Activated CD4-positive, alpha-beta memory T cell treated with anti-CD3 and anti-CD28 coated beads for 36 hours (primary cell): ENCODE measurements at regions not wholly inside any gene's neighbourhood (a gene's known extent, or its start where the extent isn't known, plus 50 kb on each side); places are given as distances from the start of the nearest gene placed in this dataset.

ENCODE experiments used
- CTCF ChIA-PET: fragments of 350-600 bp; sonication (Branson Sonifier 250); formaldehyde crosslinking; loops from one replicate; lab custom pipeline; 2021; ENCODE audit warnings: antibody characterized with exemption, inconsistent platforms; lab: Charles Lee
- POLR2A ChIA-PET: fragments of 350-600 bp; sonication (Branson Sonifier 250); formaldehyde crosslinking; loops from one replicate; lab custom pipeline; 2021; ENCODE audit warnings: antibody characterized with exemption; lab: Charles Lee
- DNase-seq: peaks from one replicate; pipeline ENCODE4 v3.0.0-alpha.2; 2020
- H3K27ac Mint-ChIP-seq: one replicate; pipeline ENCODE4 v1.8.0; 2021; ENCODE audit warnings: mixed read lengths
- H3K27me3 Mint-ChIP-seq: one replicate; pipeline ENCODE4 v1.8.0; 2021; ENCODE audit warnings: mixed read lengths
- H3K36me3 Mint-ChIP-seq: one replicate; pipeline ENCODE4 v1.8.0; 2021; ENCODE audit warnings: mixed read lengths
- H3K4me1 Mint-ChIP-seq: one replicate; pipeline ENCODE4 v1.8.0; 2021; ENCODE audit warnings: low read depth, mixed read lengths
- H3K4me3 Mint-ChIP-seq: one replicate; pipeline ENCODE4 v1.8.0; 2021; ENCODE audit warnings: mild to moderate bottlenecking, mixed read lengths
- H3K9me3 Mint-ChIP-seq: one replicate; pipeline ENCODE4 v1.8.0; 2021; ENCODE audit warnings: mixed read lengths
- intact Hi-C: fragments of 100-400 bp; cut with micrococcal nuclease; formaldehyde crosslinking; loops from one replicate; pipeline ENCODE4 v1.15.1; 2023

DNA sequence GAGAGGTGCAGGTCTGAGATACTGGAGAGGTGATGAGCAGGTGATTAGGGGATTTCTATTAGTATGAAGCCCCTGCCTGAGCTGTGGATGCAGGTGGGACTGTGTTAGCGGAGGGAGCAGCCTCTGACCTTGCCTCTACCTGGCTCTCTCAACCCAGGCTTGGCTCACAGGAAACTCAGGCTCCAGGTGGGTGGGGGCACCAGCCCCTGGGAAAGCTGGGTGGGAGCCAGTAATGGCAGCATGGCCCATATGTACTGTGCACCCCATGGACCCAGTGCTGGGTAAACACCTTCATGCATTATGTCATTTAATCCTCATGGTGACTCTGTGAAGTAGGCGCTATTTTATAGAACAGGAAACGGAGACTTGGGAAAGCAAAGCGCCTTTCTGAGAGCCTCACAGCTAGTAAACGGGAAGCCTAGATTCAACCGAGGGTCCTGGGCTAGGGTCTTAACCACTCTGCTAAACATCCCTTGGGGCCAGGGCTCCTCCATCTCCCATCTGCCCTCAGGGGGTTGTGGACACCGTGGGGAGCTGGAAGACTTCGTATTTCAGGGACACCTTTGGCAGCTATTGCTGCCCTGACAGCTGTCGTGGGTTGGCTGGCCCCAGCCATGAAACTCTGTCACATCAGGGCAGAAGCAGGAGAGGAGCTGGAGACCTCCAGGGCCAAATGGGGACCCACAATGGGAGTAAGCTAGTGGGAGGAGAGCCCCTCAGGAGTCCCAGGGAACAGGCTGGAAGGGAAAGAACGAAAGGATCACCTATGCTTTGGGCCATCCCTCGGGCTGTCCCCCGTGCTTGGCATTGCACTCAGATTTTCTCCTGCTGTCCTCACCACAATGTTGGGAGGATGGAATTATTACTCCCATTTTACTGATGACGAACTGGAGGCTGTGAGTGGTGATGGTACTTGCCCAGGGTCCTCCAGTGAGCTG, 59.6 kb upstream of the CSF3R start:
- H3K36me3 Mint-ChIP-seq: no peaks in the 10 kb centered on the region
- POLR2A ChIA-PET: no interaction called here
- intact Hi-C loops: no loop called here
- H3K27me3 Mint-ChIP-seq: peaks cover 21% of the 10 kb centered on the region
- no peak for DNase-seq
- no peak overlapping the region for H3K4me3 Mint-ChIP-seq
- H3K4me1 Mint-ChIP-seq: no peaks in the 10 kb centered on the region
- no peaks in the 10 kb centered on the region for H3K9me3 Mint-ChIP-seq
- H3K27ac Mint-ChIP-seq: no peak overlapping the region
- CTCF ChIA-PET: interaction anchor here (1.3 to 1.5 kb wide), 3 partner anchors 25 to 780 kb away, joined by 3 to 8 read pairs (median 3); no protein-coding TSS in a partner anchor

- ChIA-PET POLR2A (interaction anchor here (0.8 kb wide), 1 partner anchor 52 kb away, joined by 3 read pairs; no protein-coding TSS in a partner anchor), CTCF (interaction anchor here (0.9 kb wide), 1 partner anchor 23 kb away, joined by 3 read pairs; no protein-coding TSS in a partner anchor)
- DNase-seq: no peak
- intact Hi-C loops: no loop called here
- Mint-ChIP-seq H3K27ac (no peak overlapping the region), H3K4me3 (no peak overlapping the region), H3K27me3 (peaks cover 20% of the 10 kb centered on the region), H3K9me3 (no peaks in the 10 kb centered on the region), H3K4me1 (no peaks in the 10 kb centered on the region), H3K36me3 (no peaks in the 10 kb centered on the region)
Measured at GRCh38 chr1:36540056-36540455, 57.3 kb upstream of the CSF3R start.

DNA sequence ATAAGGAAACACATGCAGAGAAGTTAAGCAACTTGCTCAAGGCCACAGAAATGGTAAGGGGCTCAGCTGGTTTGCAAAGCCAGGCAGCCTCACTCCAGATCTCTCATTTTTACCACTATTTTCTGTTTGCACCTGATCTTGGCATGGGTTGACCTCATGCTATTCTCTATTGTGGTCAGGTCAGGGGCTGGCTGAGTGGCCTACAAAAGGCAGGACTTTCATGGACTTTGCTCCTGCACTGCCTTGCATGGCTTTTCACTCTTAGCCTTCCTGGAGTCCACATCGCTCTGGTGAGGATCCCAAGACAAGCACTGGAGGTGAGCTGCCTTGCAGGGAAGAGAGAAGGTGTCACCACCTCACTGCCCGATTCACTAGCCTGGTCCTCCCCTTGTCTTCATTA, 56.8 kb upstream of the CSF3R start:
- Mint-ChIP-seq H3K4me1 (no peaks in the 10 kb centered on the region), H3K4me3 (no peak overlapping the region), H3K36me3 (no peaks in the 10 kb centered on the region), H3K27me3 (peaks cover 20% of the 10 kb centered on the region), H3K9me3 (no peaks in the 10 kb centered on the region), H3K27ac (no peak overlapping the region)
- intact Hi-C loops: no loop called here
- POLR2A ChIA-PET: no interaction called here
- CTCF ChIA-PET: interaction anchor here (0.6 kb wide), 1 partner anchor 22 kb away, joined by 3 read pairs; no protein-coding TSS in a partner anchor
- DNase-seq: no peak

GRCh38 chr1:36537991-36538390, 55.3 kb upstream of the CSF3R start:
- no peak for DNase-seq
- ChIA-PET POLR2A (no interaction called here), CTCF (interaction anchor here (0.5 kb wide), 1 partner anchor 258 kb away, joined by 3 read pairs; no protein-coding TSS in a partner anchor)
- Mint-ChIP-seq H3K4me1 (no peaks in the 10 kb centered on the region), H3K9me3 (no peaks in the 10 kb centered on the region), H3K4me3 (no peak overlapping the region), H3K36me3 (no peaks in the 10 kb centered on the region), H3K27me3 (peaks cover 19% of the 10 kb centered on the region), H3K27ac (no peak overlapping the region)
- intact Hi-C loops: no loop called here

DNA sequence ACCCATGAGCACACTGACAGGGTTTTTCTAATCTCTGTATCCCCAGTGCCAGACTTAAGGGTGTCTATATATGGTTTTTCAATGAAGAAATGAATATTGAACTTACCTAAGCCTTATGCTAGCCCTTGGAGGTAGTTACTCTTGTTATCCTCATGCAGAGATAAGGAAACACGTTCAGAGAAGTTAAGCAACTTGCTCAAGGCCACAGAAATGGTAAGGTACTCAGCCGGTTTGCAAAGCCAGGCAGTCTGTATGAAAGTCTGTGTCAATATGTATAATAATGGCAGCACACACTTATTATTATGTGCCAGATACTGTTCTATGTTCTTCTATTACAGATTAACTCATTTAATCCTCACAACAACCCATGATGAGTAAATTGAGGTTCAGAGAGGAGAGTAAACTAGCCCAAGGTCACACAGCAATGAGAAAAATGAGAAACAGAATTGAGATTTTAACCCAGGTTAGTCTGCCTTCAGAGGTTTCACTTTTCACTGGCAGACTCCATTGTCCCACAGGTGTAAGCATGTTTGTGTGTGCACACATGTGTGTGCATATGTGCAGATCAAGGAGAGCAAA, 54.6 kb upstream of the CSF3R start:
- DNase-seq: no peak
- ChIA-PET CTCF (no interaction called here), POLR2A (no interaction called here)
- intact Hi-C loops: no loop called here
- Mint-ChIP-seq H3K4me3 (no peak overlapping the region), H3K36me3 (no peaks in the 10 kb centered on the region), H3K4me1 (no peaks in the 10 kb centered on the region), H3K9me3 (no peaks in the 10 kb centered on the region), H3K27me3 (peaks cover 19% of the 10 kb centered on the region), H3K27ac (no peak overlapping the region)

GRCh38 chr1:36536727-36537126, 54.0 kb upstream of the CSF3R start:
- POLR2A ChIA-PET: no interaction called here
- peaks cover 19% of the 10 kb centered on the region for H3K27me3 Mint-ChIP-seq
- DNase-seq: no peak
- no peak overlapping the region for H3K27ac Mint-ChIP-seq
- H3K36me3 Mint-ChIP-seq: no peaks in the 10 kb centered on the region
- CTCF ChIA-PET: no interaction called here
- no peak overlapping the region for H3K4me3 Mint-ChIP-seq
- no peaks in the 10 kb centered on the region for H3K4me1 Mint-ChIP-seq
- intact Hi-C loops: no loop called here
- no peaks in the 10 kb centered on the region for H3K9me3 Mint-ChIP-seq

- no peaks in the 10 kb centered on the region for H3K36me3 Mint-ChIP-seq
- peaks cover 18% of the 10 kb centered on the region for H3K27me3 Mint-ChIP-seq
- H3K4me1 Mint-ChIP-seq: no peaks in the 10 kb centered on the region
- no peak overlapping the region for H3K4me3 Mint-ChIP-seq
- H3K9me3 Mint-ChIP-seq: no peaks in the 10 kb centered on the region
- ChIA-PET CTCF (interaction anchor here (4.9 kb wide), 1 partner anchor 19 kb away, joined by 28 read pairs; no protein-coding TSS in a partner anchor), POLR2A (interaction anchor here (1.2 kb wide), 1 partner anchor 11 kb away, joined by 7 read pairs; no protein-coding TSS in a partner anchor)
- no peak for DNase-seq
- intact Hi-C loops: no loop called here
- H3K27ac Mint-ChIP-seq: no peak overlapping the region
Measured at GRCh38 chr1:36534711-36535412, 52.1 kb upstream of the CSF3R start.

DNA sequence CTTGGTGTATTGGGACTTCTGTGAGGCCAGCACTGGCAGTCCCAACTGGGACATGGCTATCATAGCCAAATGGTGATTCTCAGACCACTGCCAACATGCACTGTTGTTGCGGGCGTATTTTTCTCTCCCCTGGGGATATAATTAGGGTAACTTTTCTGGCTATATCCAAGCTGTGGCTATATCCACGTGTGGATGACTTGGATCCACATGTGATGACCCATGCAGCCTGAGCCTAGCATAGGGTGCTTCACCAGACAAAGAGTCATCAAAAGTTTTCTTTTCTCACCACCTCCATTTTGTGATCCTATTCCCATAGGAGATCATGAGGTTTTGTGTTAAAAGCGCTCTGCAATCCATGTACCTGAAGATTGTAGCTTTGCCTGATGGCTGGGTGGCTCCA, 51.2 kb upstream of the CSF3R start:
- DNase-seq: no peak
- Mint-ChIP-seq H3K9me3 (no peaks in the 10 kb centered on the region), H3K4me1 (no peaks in the 10 kb centered on the region), H3K4me3 (no peak overlapping the region), H3K36me3 (no peaks in the 10 kb centered on the region), H3K27ac (no peak overlapping the region), H3K27me3 (peaks cover 16% of the 10 kb centered on the region)
- intact Hi-C loops: no loop called here
- POLR2A ChIA-PET: no interaction called here
- CTCF ChIA-PET: interaction anchor here (4.9 kb wide), 1 partner anchor 18 kb away, joined by 28 read pairs; no protein-coding TSS in a partner anchor

DNA sequence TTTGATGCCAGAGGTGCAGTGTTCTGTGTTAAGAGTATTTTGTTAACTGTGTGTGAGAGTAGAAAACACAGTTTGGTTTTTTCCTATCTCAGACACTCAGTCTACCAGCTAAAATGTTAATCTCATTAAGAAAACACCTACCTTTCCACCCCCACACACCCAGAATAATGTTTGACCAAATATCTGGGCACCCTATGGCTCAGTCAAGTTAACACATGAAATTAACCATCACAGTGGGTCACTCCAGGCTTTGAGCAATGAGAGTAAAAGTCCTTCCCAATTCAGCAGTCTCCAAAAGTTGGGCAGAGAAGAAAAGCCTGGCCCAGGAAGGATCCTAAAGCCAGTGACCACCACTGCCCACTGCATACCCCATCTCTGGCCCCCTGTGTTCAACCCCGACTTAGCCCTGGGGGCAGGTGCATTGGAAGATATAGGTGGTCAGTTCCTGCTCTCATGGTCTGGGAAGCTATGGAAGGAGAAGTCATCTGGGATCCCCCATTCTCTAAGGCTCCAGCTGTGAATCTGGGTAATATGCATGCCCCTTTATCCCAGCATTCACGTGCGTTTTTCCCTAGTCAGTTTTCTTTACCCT, 50.2 kb upstream of the CSF3R start:
- CTCF ChIA-PET: interaction anchor here (4.9 kb wide), 1 partner anchor 17 kb away, joined by 28 read pairs; no protein-coding TSS in a partner anchor
- Mint-ChIP-seq H3K4me3 (no peak overlapping the region), H3K9me3 (no peaks in the 10 kb centered on the region), H3K4me1 (no peaks in the 10 kb centered on the region), H3K27me3 (peaks cover 13% of the 10 kb centered on the region), H3K36me3 (no peaks in the 10 kb centered on the region), H3K27ac (no peak overlapping the region)
- no peak for DNase-seq
- intact Hi-C loops: no loop called here
- POLR2A ChIA-PET: no interaction called here
